AG04449 (cell line): ENCODE measurements at regions not wholly inside any gene's neighbourhood (a gene's known extent, or its start where the extent isn't known, plus 50 kb on each side); places are given as distances from the start of the nearest gene placed in this dataset.

Source experiments
- CTCF ChIA-PET: fragments of 350-600 bp; formaldehyde crosslinking; extraction: SDS; loops from one replicate; lab custom pipeline; 2021; ENCODE audit warnings: antibody characterized with exemption; lab: Yijun Ruan, JAX
- POLR2A ChIA-PET: fragments of 400-600, 350-600 bp; formaldehyde crosslinking; extraction: SDS; loops from one replicate; lab custom pipeline; 2020; ENCODE audit warnings: antibody characterized with exemption, inconsistent platforms; lab: Yijun Ruan, JAX
- DNase-seq: peaks from one replicate; pipeline ENCODE4 v3.0.0-alpha.2; 2010; ENCODE audit warnings: low read depth, low spot score
- H3K4me3 ChIP-seq: 2 replicates; pipeline ENCODE4 v1.5.1; 2011; ENCODE audit warnings: low read depth, mild to moderate bottlenecking, control low read depth, low read length
- CTCF ChIP-seq: IDR thresholded peaks from one replicate; pipeline ENCODE4 v1.5.1; 2011; ENCODE audit warnings: mild to moderate bottlenecking, moderate library complexity, low read length, control low read depth, inconsistent platforms; ENCODE audit not compliant: insufficient read depth; ENCODE audit errors: missing control alignments

- ChIA-PET POLR2A (no interaction called here), CTCF (no interaction called here)
- no peak for TF ChIP-seq CTCF
- no peak overlapping the region for H3K4me3 ChIP-seq
- no peak for DNase-seq
These were observed 778.1 kb upstream of the SOX9 start for GRCh38 chr17:71342737-71343136.

- no peak for DNase-seq
- no peak overlapping the region for H3K4me3 ChIP-seq
- ChIA-PET POLR2A (no interaction called here), CTCF (no interaction called here)
- TF ChIP-seq CTCF: no peak
These were observed 770.8 kb upstream of the SOX9 start for GRCh38 chr17:71349908-71350600.

- TF ChIP-seq CTCF: no peak
These were observed 760.5 kb upstream of the SOX9 start for GRCh38 chr17:71360301-71360700.

GRCh38 chr17:71361656-71362450, 759.0 kb upstream of the SOX9 start:
- no peak for TF ChIP-seq CTCF
- ChIA-PET POLR2A (no interaction called here), CTCF (no interaction called here)
- no peak overlapping the region for H3K4me3 ChIP-seq
- no peak for DNase-seq

More at GRCh38 chr17:71360301-71360700, 760.5 kb upstream of the SOX9 start:
- DNase-seq: no peak
- CTCF ChIA-PET: no interaction called here
- H3K4me3 ChIP-seq: no peak overlapping the region
- POLR2A ChIA-PET: no interaction called here

GRCh38 chr17:71363661-71364060, 757.2 kb upstream of the SOX9 start:
- H3K4me3 ChIP-seq: no peak overlapping the region
- TF ChIP-seq CTCF: no peak
- DNase-seq: no peak
- ChIA-PET CTCF (no interaction called here), POLR2A (no interaction called here)

- no peak for DNase-seq
- CTCF ChIA-PET: no interaction called here
- H3K4me3 ChIP-seq: no peak overlapping the region
- TF ChIP-seq CTCF: no peak
- POLR2A ChIA-PET: no interaction called here
These were observed 749.0 kb upstream of the SOX9 start for GRCh38 chr17:71371809-71372208.
